ENCODE measurements at regions not wholly inside any gene's neighbourhood (a gene's known extent, or its start where the extent isn't known, plus 50 kb on each side); places are given as distances from the start of the nearest gene placed in this dataset.
"Not testable (repeated sequence)": the region's sequence is repeated elsewhere in the genome, so short reads cannot be mapped to it uniquely, and the experiment has no call there.

GRCh38 chr9:100639854-100640253 lies 62.0 kb downstream of the CAVIN4 start:
- no peak for DNase-seq (ENCODE audit: low spot score)

GRCh38 chr9:100640447-100641050 lies 62.7 kb downstream of the CAVIN4 start:
- no peak for DNase-seq (ENCODE audit: low spot score)

- DNase-seq (ENCODE audit: low spot score): no peak
Observed at GRCh38 chr9:100641166-100641565, 63.3 kb downstream of the CAVIN4 start.

- peak; percentile 66 for DNase-seq (ENCODE audit: low spot score)
Observed at GRCh38 chr9:100652850-100653249, 75.0 kb downstream of the CAVIN4 start.

DNA sequence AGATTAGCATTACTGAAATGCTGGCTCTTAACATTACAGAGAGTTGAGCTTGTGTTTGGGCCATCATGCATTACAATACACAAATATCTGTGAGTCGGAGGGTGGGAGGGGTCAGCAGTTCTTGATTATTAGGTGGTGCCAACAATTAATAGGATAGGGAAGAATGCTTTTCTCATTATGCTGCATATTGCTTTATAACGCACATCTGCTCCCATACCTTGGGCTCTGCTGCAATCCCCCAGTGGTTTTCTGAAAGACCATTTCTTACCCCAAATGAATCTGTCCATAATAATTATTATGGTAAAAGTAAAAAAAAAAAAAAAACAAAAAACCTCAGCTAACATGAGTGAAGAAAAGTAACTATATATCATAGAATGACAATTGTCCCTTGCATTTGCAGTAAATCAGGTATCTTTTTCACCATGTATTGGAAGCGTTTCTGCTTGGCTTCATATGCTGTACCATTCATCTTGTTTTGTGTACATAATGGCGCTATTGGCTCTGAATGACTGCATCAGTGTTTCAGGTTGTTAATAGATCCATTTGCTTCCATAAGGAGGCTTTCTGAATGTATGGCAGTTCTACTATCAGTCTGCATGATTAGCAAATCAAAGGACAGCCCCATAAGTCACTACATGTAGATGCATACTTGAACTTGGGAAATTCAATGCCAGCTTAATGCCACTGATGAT lies 75.9 kb downstream of the CAVIN4 start:
- no peak for DNase-seq (ENCODE audit: low spot score)

DNA sequence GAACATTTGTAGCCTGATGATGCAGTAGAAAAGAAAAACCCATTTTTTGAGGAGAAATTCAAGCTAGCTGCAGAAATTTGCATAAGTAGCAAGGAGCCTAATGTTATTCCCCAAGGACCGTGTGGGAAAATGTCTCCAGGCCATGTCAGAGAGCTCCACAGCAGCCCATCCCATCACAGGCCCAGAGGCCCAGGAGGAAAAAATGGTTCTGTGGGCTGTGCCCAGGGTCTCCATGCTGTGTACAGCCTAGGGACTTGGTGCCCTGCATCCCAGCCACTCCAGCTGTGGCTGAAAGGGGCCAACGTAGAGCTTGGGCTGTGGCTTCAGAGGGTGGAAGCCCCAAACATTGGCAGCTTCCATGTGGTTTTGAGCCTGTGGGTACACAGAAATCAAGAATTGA lies 79.0 kb downstream of the CAVIN4 start:
- DNase-seq (ENCODE audit: low spot score): not testable (repeated sequence)

GRCh38 chr9:100661668-100662067 lies 83.8 kb downstream of the CAVIN4 start:
- no peak for DNase-seq (ENCODE audit: low spot score)

DNA sequence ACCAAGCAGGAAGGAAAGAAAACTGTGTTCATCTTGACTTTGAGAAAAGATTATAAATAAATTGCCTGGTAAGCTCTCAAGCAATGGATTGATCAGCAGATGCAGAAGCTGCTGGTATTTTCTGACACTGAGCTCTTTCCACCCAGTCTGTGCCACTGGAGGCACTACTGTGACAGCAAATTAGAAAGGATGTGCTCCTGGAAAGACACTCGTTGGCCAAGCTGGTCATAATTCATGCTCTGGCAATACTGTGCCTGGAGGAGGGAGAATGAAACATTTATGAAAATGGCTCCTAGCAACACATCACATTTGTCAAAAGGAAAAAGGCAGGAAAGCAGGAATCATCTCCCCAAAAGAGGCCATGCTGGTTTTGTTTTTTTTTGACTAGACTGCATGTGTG lies 84.2 kb downstream of the CAVIN4 start:
- DNase-seq (ENCODE audit: low spot score): no peak

- no peak for DNase-seq (ENCODE audit: low spot score)
Observed at GRCh38 chr9:100667448-100667847, 89.6 kb downstream of the CAVIN4 start.

- no peak for DNase-seq (ENCODE audit: low spot score)
Observed at GRCh38 chr9:100668024-100668423, 90.1 kb downstream of the CAVIN4 start.

DNA sequence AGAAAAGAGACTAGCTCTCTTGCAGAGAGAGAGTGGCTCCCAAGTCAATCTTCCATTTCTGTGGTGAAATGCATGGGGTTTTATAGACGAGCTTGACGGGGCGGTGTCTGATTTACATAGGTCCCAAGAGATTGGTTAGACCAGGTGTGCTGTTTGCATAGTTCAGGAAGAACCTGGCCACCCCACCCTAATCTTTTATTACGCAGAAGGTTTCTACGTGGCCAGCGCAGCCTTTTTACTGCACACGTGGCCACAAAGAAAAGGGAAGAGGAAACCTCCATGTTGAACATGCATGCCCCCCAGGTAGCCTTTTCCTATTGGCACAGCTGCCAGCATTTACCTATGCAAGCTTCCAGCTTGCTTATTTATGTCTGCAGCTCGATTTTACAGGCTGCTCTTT lies 92.1 kb downstream of the CAVIN4 start:
- DNase-seq (ENCODE audit: low spot score): no peak

DNA sequence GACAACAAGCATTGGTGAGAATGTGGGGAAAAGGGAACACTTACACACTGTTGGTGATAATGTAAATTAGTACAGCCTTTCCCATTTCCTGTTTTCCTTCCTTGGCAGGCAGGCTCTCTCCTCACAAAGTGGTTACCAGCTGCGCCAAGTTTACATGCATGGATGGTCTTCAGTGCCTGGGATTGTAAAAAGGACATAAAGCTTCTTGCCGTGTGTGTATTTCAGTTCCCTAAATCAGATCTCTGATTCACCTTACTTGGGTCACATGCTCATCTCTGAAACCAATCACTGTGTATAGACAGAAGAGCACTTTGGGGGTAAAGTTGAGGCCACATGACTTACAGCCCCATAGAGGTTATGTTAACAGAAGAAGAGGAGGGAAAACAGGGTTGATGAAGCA lies 92.8 kb downstream of the CAVIN4 start:
- DNase-seq (ENCODE audit: low spot score): no peak

DNA sequence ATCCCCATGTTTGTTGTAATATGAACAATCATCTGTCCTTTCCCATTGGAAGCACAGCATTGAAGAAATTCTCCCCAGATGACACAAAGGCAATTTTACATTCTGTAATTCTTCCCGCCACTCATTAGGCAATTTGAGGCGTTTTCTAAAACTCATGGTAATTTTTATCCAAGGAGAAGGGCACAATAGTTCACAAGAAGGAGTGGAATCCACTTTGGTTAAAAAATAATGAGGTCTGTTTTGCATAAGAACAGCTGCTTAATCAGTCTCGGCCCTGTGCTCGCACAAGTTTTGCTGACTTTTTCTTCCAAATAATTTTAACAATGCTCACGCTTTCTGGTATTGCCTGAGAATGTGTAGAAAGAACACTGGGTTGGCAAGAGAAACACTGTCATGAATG lies 94.0 kb downstream of the CAVIN4 start:
- DNase-seq (ENCODE audit: low spot score): no peak

DNA sequence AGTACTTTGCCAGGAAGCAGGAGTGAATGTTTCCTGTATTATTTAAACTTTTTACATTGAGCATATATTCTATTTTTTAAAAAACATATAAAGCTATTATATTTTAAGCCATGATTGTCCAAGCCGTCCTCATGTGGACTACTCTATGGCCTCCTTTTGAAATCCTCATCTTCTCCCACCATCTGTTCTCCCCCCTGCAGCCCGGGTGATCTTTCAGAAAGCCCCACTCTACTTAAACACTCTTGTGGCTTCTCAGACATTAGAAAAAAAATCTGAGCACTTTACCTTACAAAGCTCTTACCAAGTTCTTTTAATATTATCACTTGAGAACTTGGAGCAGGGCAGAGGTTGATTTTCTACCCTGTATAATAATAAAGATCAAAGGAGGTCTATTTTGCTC lies 95.4 kb downstream of the CAVIN4 start:
- no peak for DNase-seq (ENCODE audit: low spot score)

GRCh38 chr9:100674419-100675122 lies 96.7 kb downstream of the CAVIN4 start:
- DNase-seq (ENCODE audit: low spot score): no peak

DNA sequence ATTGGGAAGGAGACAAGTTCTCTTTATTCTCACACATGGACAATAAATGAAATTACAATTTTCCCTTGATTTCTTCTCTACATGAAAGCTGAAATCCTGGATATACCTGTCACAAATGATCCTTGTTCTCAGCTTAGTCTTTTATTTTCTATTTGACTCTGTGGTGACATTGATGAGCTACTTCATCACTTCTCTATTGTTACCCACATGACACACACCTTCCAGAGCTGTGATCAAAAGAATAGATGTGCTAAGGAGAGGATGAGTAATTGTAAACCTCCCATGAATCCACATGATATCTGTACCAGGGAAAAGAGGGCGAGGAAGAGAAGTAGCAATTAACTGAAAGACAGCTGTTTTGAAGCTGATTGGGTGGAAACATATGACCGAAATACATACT lies 102.0 kb downstream of the CAVIN4 start:
- DNase-seq (ENCODE audit: low spot score): no peak

DNA sequence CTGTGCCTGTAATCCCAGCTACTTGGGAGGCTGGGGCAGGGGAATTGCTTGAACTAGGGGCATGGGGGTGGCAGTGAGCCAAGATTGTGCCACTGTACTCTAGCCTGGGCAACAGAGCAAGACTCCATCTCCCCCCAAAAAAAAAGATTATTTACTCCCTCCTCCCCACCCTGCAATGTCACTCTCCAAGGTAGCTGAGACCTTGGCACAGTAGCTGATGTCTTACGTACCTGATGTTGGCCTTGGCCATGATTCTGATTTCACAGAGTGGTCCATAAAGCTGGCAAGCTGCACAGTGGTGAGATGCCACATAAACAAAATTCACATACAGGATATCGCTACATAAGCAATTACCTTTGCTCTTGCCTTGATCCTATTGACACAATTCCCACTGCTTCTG lies 108.5 kb downstream of the CAVIN4 start:
- DNase-seq (ENCODE audit: low spot score): no peak

- DNase-seq (ENCODE audit: low spot score): no peak
Observed at GRCh38 chr9:100689635-100690034, 111.8 kb downstream of the CAVIN4 start.

DNA sequence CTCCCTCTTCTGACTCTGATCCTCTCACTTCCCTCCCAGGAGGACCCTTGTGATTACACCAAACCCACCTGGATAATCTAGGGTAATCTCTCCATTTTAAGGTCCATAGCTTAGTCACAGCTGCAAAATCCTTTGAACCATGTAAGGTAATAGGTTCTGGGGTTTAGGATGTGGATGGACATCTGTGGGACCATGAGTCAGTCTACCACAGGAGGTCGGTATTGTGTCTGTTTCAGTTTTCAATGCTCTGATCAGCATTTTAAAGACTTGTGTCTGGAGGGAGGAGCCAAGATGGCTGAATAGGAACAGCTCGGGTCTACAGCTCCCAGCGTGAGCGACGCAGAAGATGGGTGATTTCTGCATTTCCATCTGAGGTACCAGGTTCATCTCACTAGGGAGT lies 112.6 kb downstream of the CAVIN4 start:
- no peak for DNase-seq (ENCODE audit: low spot score)

DNA sequence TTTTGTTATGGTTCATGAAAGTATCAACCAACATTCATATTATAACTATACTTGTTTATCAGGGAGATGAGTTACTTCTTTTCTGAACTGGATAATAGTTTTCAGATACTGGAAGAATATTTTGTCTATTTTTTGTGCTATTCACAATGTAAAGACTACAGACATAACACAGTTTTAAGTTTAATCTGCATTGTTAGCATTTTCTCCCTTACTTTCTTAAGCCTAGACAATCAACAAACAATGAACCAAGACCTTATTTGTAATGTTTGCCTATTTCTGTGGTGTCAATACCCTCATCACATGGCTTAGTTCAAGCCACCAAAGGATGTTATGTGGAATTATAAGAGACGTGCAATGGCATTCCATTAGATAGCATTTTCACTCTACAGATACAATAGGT lies 119.5 kb downstream of the CAVIN4 start:
- DNase-seq (ENCODE audit: low spot score): no peak

DNA sequence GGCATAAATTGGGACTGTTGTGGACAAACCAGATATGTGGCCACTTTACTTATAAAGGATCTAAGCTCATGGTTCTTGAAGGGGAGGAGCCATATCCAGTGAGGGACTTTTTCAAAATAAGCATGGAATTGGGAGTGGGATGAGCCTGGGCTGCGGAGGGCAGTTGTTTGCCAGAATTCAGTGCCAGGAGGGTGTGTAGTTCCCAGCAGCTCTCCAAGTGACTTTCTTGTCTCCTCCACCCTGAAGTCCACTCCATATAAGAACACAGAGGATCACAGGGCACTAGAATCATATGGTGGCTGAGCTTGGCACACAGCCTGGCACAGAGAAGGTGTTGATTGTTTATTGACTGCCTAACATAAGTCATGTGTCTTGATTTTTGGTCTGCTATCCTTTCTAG lies 121.1 kb downstream of the CAVIN4 start:
- no peak for DNase-seq (ENCODE audit: low spot score)

DNA sequence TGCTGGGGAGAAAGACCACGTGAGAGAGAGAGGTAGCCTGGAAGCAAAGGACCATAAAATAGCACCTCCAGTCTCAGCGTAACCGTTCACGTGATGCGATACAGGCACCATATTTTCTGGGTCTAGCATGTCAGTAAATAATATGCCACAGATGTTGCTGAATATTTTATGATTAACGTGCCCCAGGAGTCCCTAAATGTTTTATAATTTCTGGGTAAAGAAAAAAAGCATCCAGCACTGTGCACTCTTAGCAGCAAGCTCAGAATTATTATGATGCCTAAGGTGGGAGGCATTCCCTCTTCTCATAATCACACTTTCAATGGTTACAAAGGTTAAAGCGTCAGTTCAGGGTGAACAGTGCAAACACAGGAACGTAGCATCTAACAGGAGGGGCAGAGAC lies 121.8 kb downstream of the CAVIN4 start:
- DNase-seq (ENCODE audit: low spot score): no peak

DNA sequence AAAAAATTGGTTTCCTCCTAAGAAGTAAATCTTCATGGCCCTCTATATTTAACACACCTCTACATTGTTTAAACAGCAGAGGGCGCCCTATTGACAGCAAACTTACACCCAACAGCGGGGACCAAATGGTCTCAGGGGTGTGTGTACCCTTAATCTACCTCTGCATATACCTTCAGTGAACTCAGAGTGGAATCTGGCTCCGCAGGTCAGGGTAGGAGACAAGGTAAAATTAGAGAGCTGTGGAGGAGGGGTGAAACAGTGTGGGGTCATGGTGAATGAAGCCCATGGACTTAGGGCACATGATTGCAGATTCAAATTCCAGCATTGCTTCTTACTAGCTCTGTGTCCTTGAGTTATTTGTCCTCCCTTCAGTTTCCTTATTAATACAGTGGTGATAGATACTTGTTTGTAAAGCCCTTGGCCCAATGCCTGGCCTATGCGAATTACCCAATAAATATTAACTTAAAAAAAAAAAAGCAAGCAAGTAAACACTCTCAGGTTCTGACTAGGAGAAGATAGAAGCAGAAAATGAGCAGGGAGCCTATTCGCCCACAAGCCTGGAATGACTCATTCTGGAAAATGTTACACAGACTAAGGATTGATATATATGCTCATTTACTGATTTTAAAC lies 122.9 kb downstream of the CAVIN4 start:
- DNase-seq (ENCODE audit: low spot score): peak; percentile 62
